ENCODE measurements at regions not wholly inside any gene's neighbourhood (a gene's known extent, or its start where the extent isn't known, plus 50 kb on each side); places are given as distances from the start of the nearest gene placed in this dataset.

- TF ChIP-seq GATA2 (IDR thresholded peaks at IDR 0.05; ENCODE audit: low read depth, low read length), result no peak
- no peak for TF ChIP-seq GATA3 (IDR thresholded peaks at IDR 0.05; ENCODE audit: low read depth, low read length)
Observed at GRCh38 chr5:56607551-56607950, 207.8 kb upstream of the MAP3K1 start.

All from SH-SY5Y (cell line).